HG03354 (cell line): ENCODE measurements at regions not wholly inside any gene's neighbourhood (a gene's known extent, or its start where the extent isn't known, plus 50 kb on each side); places are given as distances from the start of the nearest gene placed in this dataset.
"Not testable (repeated sequence)": the region's sequence is repeated elsewhere in the genome, so short reads cannot be mapped to it uniquely, and the experiment has no call there.

Source experiments
- ATAC-seq: cut with Tn5 transposase; IDR thresholded peaks from one replicate; pipeline ENCODE4 v1.9.1; 2021; ENCODE audit warnings: mild to moderate bottlenecking; ENCODE audit not compliant: unreplicated experiment, poor library complexity, severe bottlenecking

DNA sequence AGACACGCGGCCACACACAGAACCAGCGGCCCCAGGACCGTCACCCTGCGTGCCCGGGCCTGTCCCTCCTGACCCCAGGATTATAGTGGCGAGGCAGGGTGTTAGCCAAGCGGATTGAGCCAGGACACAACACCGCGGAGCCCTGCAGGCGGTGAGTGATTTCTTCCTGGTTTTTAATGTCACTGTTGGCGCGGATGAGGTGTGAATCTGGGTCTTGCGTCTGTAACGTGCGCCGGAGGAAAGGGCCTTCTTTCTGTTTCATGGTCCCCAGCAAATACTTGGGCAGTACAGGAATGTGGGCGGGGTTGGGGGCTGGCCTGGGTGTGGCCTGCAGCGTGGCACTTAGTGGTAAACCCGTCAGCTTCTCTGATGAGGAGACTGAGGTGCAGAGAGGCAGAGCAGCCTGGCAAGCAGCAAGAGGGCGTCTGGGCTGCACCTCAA is 154.9 kb downstream of the NPIPB11 start:
- not testable (repeated sequence) for ATAC-seq

- not testable (repeated sequence) for ATAC-seq
These were observed 155.5 kb downstream of the NPIPB11 start for GRCh38 chr16:29250923-29251434.

GRCh38 chr16:29250469-29250868 is 156.0 kb downstream of the NPIPB11 start:
- not testable (repeated sequence) for ATAC-seq

- not testable (repeated sequence) for ATAC-seq
These were observed 157.6 kb downstream of the NPIPB11 start for GRCh38 chr16:29248940-29249318.

- not testable (repeated sequence) for ATAC-seq
These were observed 158.1 kb downstream of the NPIPB11 start for GRCh38 chr16:29248306-29248939.

- not testable (repeated sequence) for ATAC-seq
These were observed 160.4 kb downstream of the NPIPB11 start for GRCh38 chr16:29246091-29246490.

GRCh38 chr16:29237971-29238370 is 168.5 kb downstream of the NPIPB11 start:
- no peak for ATAC-seq

DNA sequence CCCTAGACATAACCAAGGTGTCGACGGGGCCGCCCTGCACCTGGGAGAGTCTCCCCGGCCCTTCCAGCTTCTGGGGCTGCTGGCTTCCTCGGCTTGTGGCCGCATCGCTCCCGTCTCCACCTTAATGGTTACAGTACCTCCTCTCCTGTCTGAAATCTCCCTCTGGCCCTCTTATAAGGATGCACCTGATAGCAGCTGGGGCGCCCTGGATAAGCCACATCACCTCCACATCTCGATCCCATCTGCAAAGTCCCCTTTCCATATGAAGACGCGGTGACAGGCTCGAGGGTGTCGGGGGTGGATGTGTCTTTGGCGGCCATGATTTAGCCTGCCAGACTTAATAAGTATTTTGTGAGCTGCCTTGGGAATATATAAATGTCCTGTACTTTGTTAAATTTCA is 169.0 kb downstream of the NPIPB11 start:
- not testable (repeated sequence) for ATAC-seq

- not testable (repeated sequence) for ATAC-seq
These were observed 169.5 kb downstream of the NPIPB11 start for GRCh38 chr16:29237023-29237422.

- ATAC-seq, result not testable (repeated sequence)
These were observed 170.6 kb downstream of the NPIPB11 start for GRCh38 chr16:29235836-29236370.

DNA sequence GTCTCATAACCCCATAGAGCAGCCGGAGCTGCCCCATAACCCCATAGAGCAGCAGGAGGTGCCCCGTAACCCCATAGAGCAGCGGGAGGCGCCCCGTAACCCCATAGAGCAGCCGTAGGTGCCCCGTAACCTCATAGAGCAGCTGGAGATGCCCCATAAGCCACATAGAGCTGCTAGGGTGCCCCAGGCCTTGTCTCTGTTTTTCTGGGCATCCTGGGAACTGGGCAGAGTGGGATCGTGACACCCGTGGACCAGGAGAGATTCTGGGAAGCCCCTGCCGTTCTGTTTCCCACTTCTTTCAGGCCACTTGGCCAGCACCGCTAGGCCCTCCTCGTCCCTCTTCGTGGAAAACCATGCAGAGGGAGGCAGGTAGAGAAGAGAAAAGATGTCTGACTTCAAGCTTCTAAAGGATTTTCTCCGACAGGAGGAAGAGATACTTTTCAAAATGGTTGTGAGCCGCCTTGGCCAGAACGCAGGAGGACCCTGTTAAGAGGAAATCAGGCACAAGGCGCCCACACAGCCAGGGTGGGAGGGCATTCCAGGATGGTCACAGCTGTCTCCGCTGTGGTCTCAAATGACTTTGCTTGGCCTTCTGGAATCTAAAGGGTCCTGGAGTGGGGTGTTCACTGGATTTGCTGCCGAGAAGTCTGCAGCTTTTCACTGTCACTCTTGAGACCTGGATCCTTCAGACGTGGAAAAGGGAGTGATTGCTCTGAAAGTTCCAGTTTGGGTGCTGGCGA is 171.8 kb downstream of the NPIPB11 start:
- ATAC-seq, result not testable (repeated sequence)

DNA sequence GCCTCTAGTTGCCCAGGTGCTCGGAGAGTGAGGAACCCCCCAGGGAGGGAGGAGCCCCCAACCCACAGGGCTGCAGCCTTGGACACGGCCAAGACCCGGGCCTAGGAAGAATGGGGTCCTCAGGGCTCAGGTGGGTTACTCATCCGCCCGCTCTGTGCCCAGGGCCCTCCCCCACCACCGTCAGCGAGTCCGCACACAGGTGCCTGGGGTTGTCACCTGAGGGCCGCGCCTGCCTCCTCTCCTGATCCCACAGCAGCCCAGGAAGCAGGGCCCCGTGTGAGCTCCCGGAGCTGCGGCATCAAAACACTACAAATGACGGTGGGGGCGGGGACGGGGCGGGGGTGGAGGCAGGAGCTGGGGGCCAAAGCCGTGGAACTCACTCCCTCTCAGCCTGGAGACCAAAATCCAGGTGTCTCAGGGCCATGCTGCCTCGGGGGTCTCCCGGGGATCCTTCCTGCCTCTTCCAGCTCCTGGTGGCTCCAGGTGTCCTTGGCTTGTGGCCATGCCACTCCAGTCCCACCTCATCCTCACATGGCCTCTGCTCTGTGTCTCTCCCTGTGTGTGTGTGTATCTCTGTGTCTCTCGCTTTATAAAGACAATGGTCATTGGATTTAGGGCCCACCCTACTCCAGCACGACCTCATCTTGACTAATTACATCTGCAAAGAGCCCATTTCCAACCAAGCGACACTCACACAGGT is 172.7 kb downstream of the NPIPB11 start:
- not testable (repeated sequence) for ATAC-seq

DNA sequence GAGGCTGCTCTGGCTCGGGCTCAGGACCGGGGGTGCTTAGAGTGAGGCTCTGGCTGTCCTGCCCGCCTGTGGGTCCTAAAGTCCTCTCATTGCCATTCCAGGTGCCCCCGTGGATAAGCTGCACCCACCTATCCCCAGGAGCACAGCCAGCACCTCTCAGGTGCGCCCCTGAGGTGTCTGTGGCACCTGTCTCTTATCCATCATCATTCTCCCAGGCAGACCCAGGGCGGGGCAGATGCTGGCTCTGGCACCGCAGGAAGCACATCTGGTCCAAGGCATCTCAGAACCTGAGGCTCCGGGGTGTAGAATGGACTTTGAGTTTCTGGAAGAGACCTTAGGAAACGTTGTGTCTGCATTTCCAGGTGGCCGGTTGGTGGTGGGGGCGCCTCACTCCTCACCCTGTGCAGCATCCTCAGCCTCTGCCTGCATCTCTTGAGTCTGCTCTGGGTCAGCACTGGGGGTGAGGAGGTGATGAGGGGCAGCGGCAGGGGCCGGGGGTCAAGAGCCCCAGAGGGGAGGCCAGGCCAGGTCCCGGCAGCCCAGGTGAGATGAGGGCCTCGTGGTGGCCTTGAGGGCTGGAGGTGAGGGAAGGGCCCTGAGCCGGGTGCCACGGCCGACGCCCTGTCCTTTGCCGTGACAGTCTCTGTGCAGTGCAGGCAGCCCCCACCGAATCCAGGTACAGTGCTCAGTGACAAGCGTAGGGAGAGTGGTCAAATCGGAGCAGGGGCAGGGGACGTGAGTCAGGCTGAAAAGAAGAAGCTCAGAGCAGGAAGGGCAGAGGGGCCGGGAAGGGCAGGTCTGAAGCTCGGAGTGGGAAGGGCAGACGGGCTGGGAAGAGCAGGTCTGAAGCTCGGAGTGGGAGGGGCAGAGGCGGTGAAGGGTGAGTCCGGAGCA is 173.5 kb downstream of the NPIPB11 start:
- no peak for ATAC-seq

- not testable (repeated sequence) for ATAC-seq
These were observed 174.3 kb downstream of the NPIPB11 start for GRCh38 chr16:29232160-29232705.

GRCh38 chr16:29231244-29231643 is 175.3 kb downstream of the NPIPB11 start:
- no peak for ATAC-seq

GRCh38 chr16:29230671-29231096 is 175.8 kb downstream of the NPIPB11 start:
- ATAC-seq, result no peak

DNA sequence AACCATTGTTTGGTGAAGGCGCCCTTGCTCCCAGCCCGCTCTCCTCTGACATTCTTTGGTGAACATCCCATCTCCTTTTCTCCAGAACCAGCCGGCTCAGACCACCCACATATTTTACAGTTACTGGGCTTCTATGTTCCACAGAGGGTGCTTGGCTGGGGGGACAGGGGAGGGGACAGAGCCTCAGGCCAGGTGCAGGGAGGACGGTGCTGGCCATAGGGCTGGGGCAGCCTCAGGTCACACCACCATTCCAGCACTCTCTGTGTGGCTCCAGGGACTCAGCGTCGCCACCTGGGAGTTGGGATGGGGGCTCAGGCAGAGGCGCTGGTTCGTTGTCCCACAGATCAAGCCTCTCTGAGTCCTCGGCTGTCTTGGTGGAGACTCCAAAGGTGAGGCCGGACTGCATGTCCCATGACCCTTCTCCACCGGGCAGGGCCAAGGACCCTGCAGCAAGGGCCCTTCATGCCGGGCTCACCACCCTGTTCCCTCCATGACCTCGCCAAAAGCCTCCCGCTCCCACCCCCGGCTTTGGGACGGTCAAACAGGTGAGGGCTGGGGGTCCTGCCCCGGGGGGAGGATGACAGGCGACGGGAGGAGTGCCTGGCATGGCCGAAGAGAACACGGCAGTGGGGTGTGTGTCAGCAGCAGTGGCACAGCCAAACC is 176.4 kb downstream of the NPIPB11 start:
- not testable (repeated sequence) for ATAC-seq

GRCh38 chr16:29229616-29230005 is 176.9 kb downstream of the NPIPB11 start:
- ATAC-seq, result not testable (repeated sequence)
